K562 (cell line): ENCODE measurements at regions not wholly inside any gene's neighbourhood (a gene's known extent, or its start where the extent isn't known, plus 50 kb on each side); places are given as distances from the start of the nearest gene placed in this dataset.

Experiments
- ATAC-seq: fragments of 200-7000 bp; cut with Tn5 transposase; 3 replicates; pipeline ENCODE4 v1.9.1; 2020; ENCODE audit warnings: moderate library complexity
- BruUV-seq: library from RNA; stranded (reverse); fragments of 400-500 nt; replicated peaks from 2 replicates; lab custom pipeline; 2021; lab: Mats Ljungman, UMichigan
- CTCF ChIA-PET: fragments of 300-600 bp; formaldehyde crosslinking; extraction: SDS; loops from one replicate; lab custom pipeline; 2021; ENCODE audit warnings: low intra/inter-chr PET ratio; lab: Yijun Ruan, JAX
- POLR2A ChIA-PET: fragments of 300-600, 350-650 bp; sonication (Branson Sonifier 250); formaldehyde crosslinking; extraction: SDS; loops from one replicate; lab custom pipeline; 2021; ENCODE audit warnings: antibody characterized with exemption, inconsistent platforms; lab: Yijun Ruan, JAX
- DNase-seq, 4 experiments: peaks; one replicate each; pipeline versions ENCODE4 v3.0.0 to v3.0.0-alpha.2; 2011 to 2018; ENCODE audit warnings: low spot score in 3 of 4, mixed read lengths in 3 of 4; ENCODE audit errors: extremely low read depth in 1 of 4
- FAIRE-seq: peaks from 2 replicates; lab custom pipeline; 2011; peaks lifted over from hg19 to GRCh38; lab: Jason Lieb, UNC
- H2AFZ ChIP-seq: 2 replicates; pipeline ENCODE4 v1.6.0; 2011; ENCODE audit warnings: low read depth, low read length, control low read depth, inconsistent platforms
- H3K27ac ChIP-seq: fragments of 200-600 bp; 3 replicates; pipeline ENCODE4 v1.8.0; 2011; ENCODE audit warnings: low read depth, mild to moderate bottlenecking, control low read depth, inconsistent platforms, low read length, moderate library complexity, mixed read lengths; ENCODE audit errors: extremely low read depth
- H3K27me3 ChIP-seq, 2 experiments: fragments of 300-600 bp in 1 of 2; 2 replicates in 1 of 2; 3 replicates in 1 of 2; pipeline versions ENCODE4 v1.6.0 to v1.8.0; 2011; ENCODE audit warnings: inconsistent platforms in 2 of 2, low read length in 2 of 2, mild to moderate bottlenecking in 1 of 2, mixed read lengths in 1 of 2, moderate library complexity in 1 of 2; ENCODE audit not compliant: control insufficient read depth in 2 of 2, insufficient read depth in 2 of 2
- H3K36me3 ChIP-seq: fragments of 300-600 bp; 3 replicates; pipeline ENCODE4 v1.8.0; 2011; ENCODE audit warnings: mild to moderate bottlenecking, low read length, inconsistent platforms; ENCODE audit not compliant: control insufficient read depth, insufficient read depth
- H3K4me1 ChIP-seq, 2 experiments: fragments of 200-600 bp in 1 of 2; replicated peaks in 1 of 2; 2 replicates in 1 of 2; 3 replicates in 1 of 2; pipeline versions ENCODE4 v1.5.1 to v1.8.0; 2011; ENCODE audit warnings: inconsistent platforms in 2 of 2, low read length in 2 of 2, mild to moderate bottlenecking in 1 of 2, mixed read lengths in 1 of 2, moderate library complexity in 1 of 2; ENCODE audit not compliant: control insufficient read depth in 2 of 2, insufficient read depth in 2 of 2
- H3K4me2 ChIP-seq: 2 replicates; pipeline ENCODE4 v1.6.1; 2011; ENCODE audit warnings: low read length, control low read depth, inconsistent platforms, mixed read lengths; ENCODE audit not compliant: insufficient read depth
- H3K4me3 ChIP-seq: fragments of 200-600 bp; sonication (generic), shearing (Covaris generic); 2 replicates; pipeline ENCODE4 v1.5.1; 2016; ENCODE audit warnings: control low read depth, inconsistent platforms
- H3K79me2 ChIP-seq: fragments of 200-600 bp; 3 replicates; pipeline ENCODE4 v1.8.0; 2011; ENCODE audit warnings: low read length, inconsistent platforms; ENCODE audit not compliant: control insufficient read depth, insufficient read depth
- H3K9ac ChIP-seq, 2 experiments: 2 replicates each; pipeline versions ENCODE4 v1.6.0 to v1.6.1; 2011; ENCODE audit warnings: low read depth in 2 of 2, low read length in 2 of 2, control low read depth in 1 of 2, inconsistent platforms in 1 of 2, mild to moderate bottlenecking in 1 of 2, mixed read lengths in 1 of 2; ENCODE audit not compliant: insufficient read depth in 1 of 2
- H3K9me1 ChIP-seq: one replicate; pipeline ENCODE4 v1.6.0; 2011; ENCODE audit warnings: inconsistent platforms, mild to moderate bottlenecking, low read length, moderate library complexity; ENCODE audit not compliant: control insufficient read depth, insufficient read depth
- H3K9me3 ChIP-seq: replicated peaks from 2 replicates; pipeline ENCODE4 v1.5.1; 2011; ENCODE audit warnings: low read depth, low read length, inconsistent platforms; ENCODE audit not compliant: control insufficient read depth, insufficient read depth
- H4K20me1 ChIP-seq: replicated peaks from 2 replicates; pipeline ENCODE4 v1.6.1; 2011; ENCODE audit warnings: low read length, inconsistent platforms, mixed read lengths; ENCODE audit not compliant: control insufficient read depth, insufficient read depth
- DLX4 ChIP-seq: fragments of 250-450 bp; sonication (Bioruptor Pico); IDR thresholded peaks from 2 replicates; pipeline ENCODE4 v1.6.1; 2021; ENCODE audit warnings: mild to moderate bottlenecking
- FOXA1 ChIP-seq: fragments of 450-650 bp; IDR thresholded peaks from 2 replicates; pipeline ENCODE4 v1.6.1; 2016; ENCODE audit warnings: mild to moderate bottlenecking, borderline replicate concordance
- FOXK2 ChIP-seq, 2 experiments: fragments of 450-650 bp; IDR thresholded peaks in 1 of 2; conservative IDR thresholded peaks in 1 of 2; 2 replicates each; pipeline ENCODE4 v1.6.1; 2016; ENCODE audit warnings: low read depth in 2 of 2, mild to moderate bottlenecking in 1 of 2
- IRF9 ChIP-seq: fragments of 450-650 bp; IDR thresholded peaks from 2 replicates; pipeline ENCODE4 v1.6.1; 2016; ENCODE audit warnings: missing biosample characterization, missing genetic modification characterization
- KAT2B ChIP-seq: IDR thresholded peaks from one replicate; pipeline ENCODE4 v1.6.1; 2012; ENCODE audit warnings: low read depth, mild to moderate bottlenecking, control low read depth, inconsistent platforms, low read length, moderate library complexity
- KDM4B ChIP-seq, 2 experiments: fragments of 450-650 bp in 1 of 2; sonication (generic) in 1 of 2; IDR thresholded peaks; 2 replicates each; pipeline ENCODE4 v1.6.1; 2016 to 2017; ENCODE audit warnings: borderline replicate concordance in 2 of 2, antibody characterized with exemption in 1 of 2, low read depth in 1 of 2, mild to moderate bottlenecking in 1 of 2
- PRMT5 ChIP-seq: sonication (generic); formaldehyde crosslinking; IDR thresholded peaks from 2 replicates; pipeline ENCODE4 v1.5.0; 2020; ENCODE audit warnings: missing genetic modification reagents
- THAP7 ChIP-seq: fragments of 250-450 bp; sonication (Bioruptor Pico); IDR thresholded peaks from 2 replicates; pipeline ENCODE4 v1.5.0; 2021
- XRCC5 ChIP-seq: fragments of 200-400 bp; formaldehyde crosslinking; IDR thresholded peaks from 2 replicates; pipeline ENCODE4 v1.6.1; 2017; ENCODE audit warnings: low read depth, mild to moderate bottlenecking, low read length
- ZNF76 ChIP-seq: fragments of 250-450 bp; sonication (Bioruptor Pico); IDR thresholded peaks from 2 replicates; pipeline ENCODE4 v1.4.0; 2020; ENCODE audit warnings: mild to moderate bottlenecking, moderate library complexity, borderline replicate concordance
- WGBS: fragments of 100-300 bp; shearing (Covaris generic); methylation state at CpG from one replicate; pipeline ENCODE4 v1.1.6; 2016; ENCODE audit warnings: low coverage, mixed read lengths; ENCODE audit not compliant: insufficient coverage; ENCODE audit errors: missing lambda C conversion rate; 5-methylcytosine and 5-hydroxymethylcytosine counted together
- in situ Hi-C: fragments of 300-500 bp; cut with MboI; formaldehyde crosslinking; loops from 4 replicates; pipeline ENCODE4 v1.15.0; 2018; ENCODE audit warnings: inconsistent platforms, mixed read lengths
- intact Hi-C: fragments of 100-400 bp; cut with micrococcal nuclease; formaldehyde crosslinking; loops from 2 replicates; pipeline ENCODE4 v1.14.2; 2022

GRCh38 chr11:23164022-23164421 is 303.7 kb upstream of the CCDC179 start:
- DNase-seq, result no peak
- Histone ChIP-seq H2AFZ (no peak overlapping the region), H3K27me3 (no peaks in the 10 kb centered on the region), H3K9me1 (no peaks in the 10 kb centered on the region), H4K20me1 (no peaks in the 10 kb centered on the region), H3K4me2 (no peak overlapping the region), H3K4me3 (no peak overlapping the region), H3K27ac (no peak overlapping the region), H3K79me2 (no peaks in the 10 kb centered on the region), H3K9ac (no peak overlapping the region), H3K36me3 (no peaks in the 10 kb centered on the region), H3K4me1 (no peaks in the 10 kb centered on the region), H3K9me3 (no peaks in the 10 kb centered on the region)
- in situ Hi-C loops (no loop called here), intact Hi-C loops (no loop called here)
- WGBS, result 0% methylated on average over 1 of the region's 1 CpG
- ChIA-PET CTCF (no interaction called here), POLR2A (no interaction called here)
- no TSS peak for BruUV-seq
- ATAC-seq, result no peak
- TF ChIP-seq FOXK2 (conservative IDR thresholded peaks at IDR 0.05 in 1 of 2, IDR thresholded peaks at IDR 0.05 in 1 of 2; ENCODE audit: low read depth in 2 of 2) (no peak), KAT2B (no peak), PRMT5 (CRISPR knock-in tag) (no peak), KDM4B (IDR thresholded peaks at IDR 0.05; ENCODE audit: borderline replicate concordance in 2 of 2, low read depth in 1 of 2) (no peak), XRCC5 (no peak), THAP7 (CRISPR knock-in tag) (no peak), ZNF76 (CRISPR knock-in tag) (no peak), DLX4 (CRISPR knock-in tag) (no peak), IRF9 (no peak), FOXA1 (no peak)
- FAIRE-seq, result no peak
